SK-N-SH (cell line): ENCODE measurements at regions not wholly inside any gene's neighbourhood (a gene's known extent, or its start where the extent isn't known, plus 50 kb on each side); places are given as distances from the start of the nearest gene placed in this dataset.

Source experiments
- CTCF ChIA-PET: fragments of 300-600, 350-600 bp; formaldehyde crosslinking; extraction: SDS; loops from one replicate; lab custom pipeline; 2021; lab: Yijun Ruan, JAX
- POLR2A ChIA-PET: fragments of 350-600 bp; sonication (Branson Sonifier 250); formaldehyde crosslinking; extraction: SDS; loops from one replicate; lab custom pipeline; 2020; ENCODE audit warnings: antibody characterized with exemption, inconsistent platforms; lab: Yijun Ruan, JAX
- DNase-seq: peaks from one replicate; pipeline ENCODE4 v3.0.0; 2012
- H2AFZ ChIP-seq: fragments of 200-600 bp; sonication (generic); 2 replicates; pipeline ENCODE4 v1.8.1; 2016; ENCODE audit warnings: antibody characterized with exemption, mild to moderate bottlenecking, low read depth
- H3F3A ChIP-seq: fragments of 200-600 bp; sonication (generic); replicated peaks from 2 replicates; pipeline ENCODE3; 2016; ENCODE audit warnings: antibody characterized with exemption, mild to moderate bottlenecking; ENCODE audit not compliant: insufficient read depth
- H3K27ac ChIP-seq, 2 experiments: fragments of 200-500 bp in 1 of 2; fragments of 200-600 bp in 1 of 2; sonication (Bioruptor generic) in 1 of 2; sonication (generic), shearing (Covaris generic) in 1 of 2; 2 replicates each; pipeline versions ENCODE4 v1.5.1 to v1.6.1; 2014 to 2016; ENCODE audit warnings: low read depth in 2 of 2, inconsistent platforms in 1 of 2, low read length in 1 of 2, mild to moderate bottlenecking in 1 of 2, mixed read lengths in 1 of 2
- H3K27me3 ChIP-seq: fragments of 200-600 bp; sonication (generic), shearing (Covaris generic); 2 replicates; pipeline ENCODE4 v1.6.1; 2016; ENCODE audit warnings: mixed run types; ENCODE audit not compliant: insufficient read depth
- H3K36me3 ChIP-seq, 2 experiments: fragments of 200-500 bp in 1 of 2; fragments of 200-600 bp in 1 of 2; sonication (Bioruptor generic) in 1 of 2; sonication (generic) in 1 of 2; replicated peaks in 1 of 2; 2 replicates each; pipeline versions ENCODE3 to v1.5.1; 2014 to 2016; ENCODE audit warnings: low read length in 1 of 2, mild to moderate bottlenecking in 1 of 2; ENCODE audit not compliant: insufficient read depth in 2 of 2, control insufficient read depth in 1 of 2
- H3K4me1 ChIP-seq, 2 experiments: fragments of 200-500 bp in 1 of 2; fragments of 200-600 bp in 1 of 2; sonication (Bioruptor generic) in 1 of 2; sonication (generic), shearing (Covaris generic) in 1 of 2; 2 replicates each; pipeline versions ENCODE4 v1.5.1 to v1.6.1; 2014 to 2016; ENCODE audit warnings: low read depth in 1 of 2, low read length in 1 of 2, mixed run types in 1 of 2; ENCODE audit not compliant: insufficient read depth in 2 of 2, control insufficient read depth in 1 of 2
- H3K4me2 ChIP-seq: fragments of 200-600 bp; sonication (generic), shearing (Covaris generic); 2 replicates; pipeline ENCODE4 v1.6.1; 2017; ENCODE audit warnings: mixed run types
- H3K4me3 ChIP-seq, 2 experiments: fragments of 200-500 bp in 1 of 2; fragments of 200-600 bp in 1 of 2; sonication (Bioruptor generic) in 1 of 2; sonication (generic), shearing (Covaris generic) in 1 of 2; 2 replicates each; pipeline versions ENCODE4 v1.5.1 to v1.8.1; 2014 to 2016; ENCODE audit warnings: low read depth in 2 of 2, inconsistent platforms in 1 of 2, low read length in 1 of 2, mild to moderate bottlenecking in 1 of 2, mixed read lengths in 1 of 2, moderate library complexity in 1 of 2
- H3K79me2 ChIP-seq: fragments of 200-600 bp; sonication (generic); 2 replicates; pipeline ENCODE4 v1.8.1; 2017; ENCODE audit warnings: mild to moderate bottlenecking; ENCODE audit not compliant: insufficient read depth
- H3K9ac ChIP-seq: fragments of 200-600 bp; sonication (generic); 2 replicates; pipeline ENCODE4 v1.6.1; 2017; ENCODE audit warnings: mixed run types
- H3K9me2 ChIP-seq: fragments of 200-600 bp; sonication (generic); 2 replicates; pipeline ENCODE4 v1.6.1; 2017; ENCODE audit warnings: mixed run types
- H3K9me3 ChIP-seq: fragments of 200-600 bp; sonication (generic); 2 replicates; pipeline ENCODE4 v1.6.1; 2017; ENCODE audit warnings: mixed run types, mild to moderate bottlenecking, moderate library complexity
- H4K20me1 ChIP-seq: fragments of 200-600 bp; sonication (generic); 2 replicates; pipeline ENCODE4 v1.6.1; 2017; ENCODE audit warnings: mild to moderate bottlenecking, mixed run types; ENCODE audit not compliant: insufficient read depth
- CHD2 ChIP-seq: fragments of 150-350 bp; IDR thresholded peaks from 2 replicates; pipeline ENCODE4 v1.6.1; 2018; ENCODE audit warnings: low read length; ENCODE audit not compliant: partially characterized antibody
- CTCF ChIP-seq: fragments of 200-600 bp; sonication (generic); IDR thresholded peaks from 2 replicates; pipeline ENCODE4 v1.6.1; 2017; ENCODE audit warnings: antibody characterized with exemption, mild to moderate bottlenecking, moderate library complexity
- ELF1 ChIP-seq: IDR thresholded peaks from 2 replicates; pipeline ENCODE4 v1.4.0; 2012
- EZH2phosphoT487 ChIP-seq: fragments of 200-600 bp; sonication (generic); IDR thresholded peaks from 2 replicates; pipeline ENCODE4 v1.6.1; 2017; ENCODE audit warnings: low read depth, mixed run types, mild to moderate bottlenecking, antibody characterized with exemption, moderate library complexity, borderline replicate concordance
- MXI1 ChIP-seq: IDR thresholded peaks from 2 replicates; pipeline ENCODE4 v1.6.1; 2012; ENCODE audit warnings: mild to moderate bottlenecking, low read depth, low read length, improper control_type of control experiment
- NFIC ChIP-seq: IDR thresholded peaks from 2 replicates; pipeline ENCODE4 v1.4.0; 2012; ENCODE audit warnings: borderline replicate concordance
- NRF1 ChIP-seq: IDR thresholded peaks from 2 replicates; pipeline ENCODE4 v1.6.1; 2012; ENCODE audit warnings: low read depth, mild to moderate bottlenecking, low read length
- RAD21 ChIP-seq: IDR thresholded peaks from 2 replicates; pipeline ENCODE4 v1.6.1; 2012; ENCODE audit warnings: mild to moderate bottlenecking, low read length
- REST ChIP-seq: IDR thresholded peaks from 2 replicates; pipeline ENCODE4 v1.6.1; 2012; ENCODE audit warnings: mild to moderate bottlenecking, low read depth, low read length, moderate library complexity
- RXRA ChIP-seq: IDR thresholded peaks from 2 replicates; pipeline ENCODE4 v1.4.0; 2012; ENCODE audit warnings: low read depth, mild to moderate bottlenecking, borderline replicate concordance
- SMC3 ChIP-seq: IDR thresholded peaks from 2 replicates; pipeline ENCODE4 v1.6.1; 2012; ENCODE audit warnings: low read depth, low read length, improper control_type of control experiment
- TAF1 ChIP-seq: IDR thresholded peaks from 2 replicates; pipeline ENCODE4 v1.6.1; 2012; ENCODE audit warnings: low read depth, mild to moderate bottlenecking, low read length, moderate library complexity, borderline replicate concordance
- TCF12 ChIP-seq: IDR thresholded peaks from 2 replicates; pipeline ENCODE4 v1.4.0; 2012
- TEAD4 ChIP-seq: IDR thresholded peaks from 2 replicates; pipeline ENCODE4 v1.4.0; 2012; ENCODE audit warnings: mild to moderate bottlenecking, borderline replicate concordance; ENCODE audit not compliant: insufficient read depth
- USF2 ChIP-seq: fragments of 150-350 bp; IDR thresholded peaks from 2 replicates; pipeline ENCODE4 v1.6.1; 2017; ENCODE audit warnings: antibody characterized with exemption, low read length, low read depth, borderline replicate concordance
- WGBS: methylation state at CpG from one replicate; pipeline ENCODE4 v1.1.6; 2017; ENCODE audit warnings: low lambda C conversion rate; 5-methylcytosine and 5-hydroxymethylcytosine counted together

GRCh38 chr16:65579050-65579449 is 457.2 kb upstream of the CDH11 start (continued):
- TF ChIP-seq EZH2phosphoT487 (no peak), REST (no peak)

GRCh38 chr16:65576631-65577030 is 454.8 kb upstream of the CDH11 start:
- H3K27me3 ChIP-seq = no peaks in the 10 kb centered on the region
- H3K9me3 ChIP-seq = no peaks in the 10 kb centered on the region
- no peak overlapping the region for H3K4me2 ChIP-seq
- no peaks in the 10 kb centered on the region for H3K9me2 ChIP-seq
- no peaks in the 10 kb centered on the region for H3F3A ChIP-seq
- H4K20me1 ChIP-seq = no peaks in the 10 kb centered on the region
- WGBS = 80% methylated on average over 7 of the region's 10 CpGs
- peak; percentile 22; the same call in 1 of the 2 replicates for TF ChIP-seq RAD21
- 0 out of 2 replicates have a peak, but pooled peaks have one; percentile 11 for TF ChIP-seq SMC3
- TF ChIP-seq CTCF = peak; percentile 26; the same call in 1 of the 2 replicates
- TF ChIP-seq RXRA = no peak
- H3K4me3 ChIP-seq = no peak overlapping the region
- ChIA-PET CTCF (interaction anchor here (1.2 to 1.6 kb wide), 2 partner anchors 10 to 56 kb away, joined by 3 read pairs; no protein-coding TSS in a partner anchor), POLR2A (no interaction called here)
- no peaks in the 10 kb centered on the region for H3K36me3 ChIP-seq
- H2AFZ ChIP-seq = no peak overlapping the region
- no peak overlapping the region for H3K27ac ChIP-seq
- peaks cover 4 to 6% of the 10 kb centered on the region in 2 experiments; a peak in 2 of 4 replicates for H3K4me1 ChIP-seq
- H3K9ac ChIP-seq = no peak overlapping the region
- no peaks in the 10 kb centered on the region for H3K79me2 ChIP-seq
- DNase-seq = no peak

GRCh38 chr16:65576139-65576538 is 454.3 kb upstream of the CDH11 start:
- H3K9me2 ChIP-seq = no peaks in the 10 kb centered on the region; the same call in 1 of the 2 replicates
- DNase-seq = no peak
- H3K4me3 ChIP-seq = no peak overlapping the region
- H3K4me1 ChIP-seq = peaks cover 4 to 6% of the 10 kb centered on the region in 2 experiments; a peak in 2 of 4 replicates
- H3K27ac ChIP-seq = no peak overlapping the region
- H2AFZ ChIP-seq = no peak overlapping the region
- no peaks in the 10 kb centered on the region for H3K36me3 ChIP-seq
- H3K9ac ChIP-seq = no peak overlapping the region
- no peaks in the 10 kb centered on the region for H3F3A ChIP-seq
- H3K79me2 ChIP-seq = no peaks in the 10 kb centered on the region
- CTCF ChIA-PET = interaction anchor here (1.4 to 1.6 kb wide), 2 partner anchors 11 to 56 kb away, joined by 3 read pairs; no protein-coding TSS in a partner anchor
- POLR2A ChIA-PET = no interaction called here
- H4K20me1 ChIP-seq = no peaks in the 10 kb centered on the region
- H3K4me2 ChIP-seq = no peak overlapping the region
- H3K9me3 ChIP-seq = peaks cover under 1% of the 10 kb centered on the region; the same call in 1 of the 2 replicates
- WGBS = 88% methylated on average over 11 of the region's 11 CpGs
- no peaks in the 10 kb centered on the region for H3K27me3 ChIP-seq
- TF ChIP-seq NFIC (no peak), TAF1 (no peak), NRF1 (no peak), USF2 (no peak), CHD2 (no peak), ELF1 (no peak), TEAD4 (no peak), TCF12 (no peak), RAD21 (no peak), REST (no peak), MXI1 (no peak)
